T47D (cell line): ENCODE measurements at regions not wholly inside any gene's neighbourhood (a gene's known extent, or its start where the extent isn't known, plus 50 kb on each side); places are given as distances from the start of the nearest gene placed in this dataset.

Source experiments
- DNase-seq, 2 experiments: peaks; one replicate each; pipeline versions ENCODE4 v3.0.0 to v3.0.0-alpha.2; 2011 to 2012; ENCODE audit warnings: low read depth in 1 of 2, low spot score in 1 of 2
- JUND ChIP-seq: IDR thresholded peaks from 2 replicates; pipeline ENCODE4 v1.6.1; 2012; ENCODE audit warnings: low read depth
- in situ Hi-C: cut with HindIII; loops from 2 replicates; pipeline ENCODE4 v1.10.0; 2016; ENCODE audit warnings: low sequenced_read_pairs, low pct_unique_long_range_greater_than_20kb

DNA sequence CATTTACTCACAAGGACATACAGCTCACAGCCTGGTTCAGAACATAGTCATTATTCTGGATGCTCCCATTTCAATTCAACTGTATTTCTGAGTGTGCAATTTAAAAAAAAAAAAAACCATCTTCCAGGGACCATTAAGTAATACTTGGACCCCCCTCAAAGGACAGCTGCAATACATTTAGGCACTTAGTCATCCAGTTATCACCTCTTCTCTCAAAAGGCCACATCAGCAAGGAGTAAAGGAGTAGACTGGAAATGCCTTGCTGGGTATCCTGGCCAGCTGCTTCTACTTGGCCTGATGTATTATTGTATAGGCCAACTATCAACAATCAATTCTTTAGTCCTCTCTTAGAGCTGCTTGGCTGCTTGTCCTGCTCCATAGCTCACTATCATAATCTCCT, 211.4 kb upstream of the SETMAR start:
- TF ChIP-seq JUND, result no peak
- no peak for DNase-seq
- in situ Hi-C loops, result no loop called here

DNA sequence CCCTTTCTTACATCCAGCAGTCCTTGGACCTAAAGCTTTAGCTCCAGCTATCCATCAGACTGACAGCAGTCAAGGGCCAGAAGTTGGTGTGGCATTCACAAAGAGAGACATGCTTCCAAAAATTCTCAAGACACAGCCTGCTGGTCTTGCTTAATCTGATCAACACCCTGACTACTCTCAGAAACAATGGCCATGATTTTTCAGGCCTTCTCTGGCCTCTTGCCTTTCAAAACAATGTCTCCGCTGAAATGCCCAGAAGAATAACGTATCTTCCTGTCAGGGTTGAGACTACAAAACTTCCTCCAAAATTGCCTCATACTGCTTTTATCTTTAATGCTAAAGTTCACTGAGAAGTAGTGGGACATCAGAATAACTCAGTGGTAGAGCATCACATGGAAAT, 205.4 kb upstream of the SETMAR start:
- in situ Hi-C loops, result no loop called here
- no peak for DNase-seq
- no peak for TF ChIP-seq JUND

DNA sequence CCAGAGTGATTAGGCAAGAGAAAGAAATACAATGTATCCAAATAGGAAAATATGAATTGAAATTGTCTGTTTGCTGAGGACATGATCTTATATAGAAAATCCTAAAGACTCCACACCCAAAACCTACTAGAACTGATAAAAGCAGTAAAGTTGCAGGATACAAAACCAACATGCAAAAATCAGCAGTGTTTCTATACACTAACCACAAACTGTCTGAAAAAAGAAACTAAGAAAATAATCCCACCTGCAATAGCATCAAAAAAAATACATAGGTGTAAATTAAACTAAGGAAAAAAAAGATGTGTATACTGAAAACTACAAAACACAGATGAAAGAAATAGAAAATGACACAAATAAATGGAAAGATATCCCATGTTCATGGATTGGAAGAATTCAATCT, 203.6 kb upstream of the SETMAR start:
- no peak for DNase-seq
- in situ Hi-C loops, result no loop called here

DNA sequence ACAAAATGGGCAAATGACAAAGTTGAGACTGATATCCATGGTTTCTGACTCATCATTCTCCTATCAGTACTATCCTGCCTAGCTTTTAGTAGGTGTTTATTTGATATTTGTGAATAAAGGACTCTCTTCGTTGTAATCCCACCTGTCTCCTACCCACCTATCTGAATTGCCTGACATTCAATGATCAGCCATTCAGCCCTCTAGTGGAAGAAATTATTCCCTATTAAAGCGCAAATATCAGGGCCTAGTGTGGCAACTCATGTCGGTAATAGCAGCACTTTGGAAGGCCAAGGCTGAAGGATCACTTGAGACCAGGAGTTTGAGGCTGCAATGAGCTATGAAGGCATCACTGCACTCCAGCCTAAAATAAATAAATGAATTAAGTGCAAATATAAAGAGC, 195.7 kb upstream of the SETMAR start:
- no peak for DNase-seq
- no peak for TF ChIP-seq JUND
- in situ Hi-C loops, result no loop called here

More for the DNA sequence above, 203.6 kb upstream of the SETMAR start:
- no peak for TF ChIP-seq JUND

DNA sequence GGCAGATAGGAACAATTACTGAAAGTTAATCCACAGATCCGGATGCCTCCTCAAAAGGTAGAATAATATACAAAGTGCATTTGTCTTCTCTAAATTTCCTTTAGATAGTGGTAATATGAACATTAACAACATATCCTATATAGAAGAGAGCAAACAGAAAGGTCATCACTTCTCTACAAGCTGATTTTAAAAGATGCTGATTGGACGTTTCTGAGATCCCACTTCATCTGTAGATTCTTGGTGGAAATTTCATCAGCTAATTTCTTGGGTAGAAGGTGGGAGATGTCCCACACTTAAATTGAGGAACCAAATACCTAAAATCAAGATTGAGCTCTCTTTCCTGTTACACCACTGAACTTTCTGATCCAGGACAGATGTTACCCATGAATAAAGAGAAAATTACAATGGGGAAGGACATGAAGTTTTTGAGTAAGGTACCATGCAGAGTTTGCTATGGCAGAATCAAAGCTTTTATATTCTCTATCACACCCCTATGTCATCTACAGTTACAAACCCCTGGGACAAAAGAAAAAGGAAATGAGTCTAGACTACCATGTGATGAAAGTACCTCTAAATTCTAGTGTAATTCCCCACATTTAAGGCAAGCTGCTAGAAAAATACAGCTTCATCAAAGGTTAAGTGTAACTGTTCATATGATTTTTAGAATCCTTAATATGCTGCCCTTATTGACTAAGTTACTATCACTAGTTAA, 189.2 kb upstream of the SETMAR start:
- no peak for TF ChIP-seq JUND
- no peak for DNase-seq
- in situ Hi-C loops, result no loop called here

DNA sequence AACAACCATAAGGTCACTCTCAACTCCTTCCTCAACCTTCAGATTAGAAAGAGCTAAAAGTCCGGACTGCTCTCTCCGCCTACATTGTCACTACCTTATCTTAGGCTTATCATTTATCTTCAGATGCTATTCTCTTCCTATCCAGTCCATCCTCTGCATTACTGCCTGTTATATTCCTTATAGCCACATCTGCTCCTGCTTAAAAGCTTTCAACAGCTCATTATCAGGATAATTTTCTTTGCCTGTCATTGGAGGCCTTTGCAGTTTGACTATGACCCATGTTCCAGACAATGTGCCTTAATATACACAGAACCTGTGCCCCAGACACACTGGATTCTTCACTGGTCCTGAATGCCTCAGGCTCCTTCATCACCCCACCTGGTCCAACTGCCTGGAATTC, 184.1 kb upstream of the SETMAR start:
- in situ Hi-C loops, result no loop called here
- no peak for DNase-seq
- no peak for TF ChIP-seq JUND

DNA sequence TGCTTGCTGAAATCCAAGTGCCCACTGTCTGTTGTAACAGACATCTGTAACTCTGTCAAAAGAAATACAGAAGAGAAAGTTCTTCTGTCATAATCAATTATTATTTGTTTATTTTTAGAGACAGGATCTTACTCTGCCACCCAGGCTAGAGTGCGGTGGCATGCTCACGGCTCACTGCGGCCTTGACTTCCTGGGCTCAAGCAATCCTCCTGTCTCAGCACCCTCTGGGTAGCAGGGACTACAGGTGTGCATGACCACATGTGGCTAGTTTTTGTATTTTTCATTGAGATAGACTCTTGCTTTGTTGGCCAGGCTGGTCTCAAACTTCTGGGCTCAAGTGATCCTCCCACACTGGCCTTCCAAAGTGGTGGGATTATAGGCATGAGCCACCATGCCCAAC, 177.6 kb upstream of the SETMAR start:
- DNase-seq, result no peak
- no peak for TF ChIP-seq JUND
- in situ Hi-C loops, result no loop called here

DNA sequence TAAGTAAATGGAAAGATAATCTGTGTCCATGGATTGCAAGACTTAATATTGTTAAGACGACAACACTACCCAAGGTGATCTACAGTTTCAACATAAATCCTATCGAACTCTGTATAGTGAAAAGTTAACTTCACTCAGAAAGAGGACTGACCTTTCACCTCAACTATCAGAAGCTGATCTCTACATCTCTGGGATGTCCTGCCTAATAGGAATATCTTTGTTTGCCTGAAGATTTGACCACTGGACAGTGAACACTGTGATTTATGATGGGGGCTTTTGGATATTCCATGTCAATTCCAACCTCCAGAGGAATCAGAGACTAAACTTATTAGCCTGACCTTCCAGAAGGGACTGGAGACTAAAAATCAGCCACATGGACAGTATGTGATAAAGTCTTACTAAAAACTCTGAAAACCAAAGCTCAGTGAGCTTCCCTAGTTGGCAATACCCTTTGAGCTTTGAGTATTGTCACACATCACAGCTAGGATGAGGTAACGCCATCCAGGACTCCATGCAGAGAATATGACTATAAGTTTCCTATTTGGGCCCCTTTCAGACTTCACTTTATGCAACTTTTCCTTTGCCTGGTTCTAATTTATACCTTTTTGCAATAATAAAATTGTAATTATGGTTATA, 164.9 kb upstream of the SETMAR start:
- no peak for TF ChIP-seq JUND
- DNase-seq, result no peak
- in situ Hi-C loops, result no loop called here

DNA sequence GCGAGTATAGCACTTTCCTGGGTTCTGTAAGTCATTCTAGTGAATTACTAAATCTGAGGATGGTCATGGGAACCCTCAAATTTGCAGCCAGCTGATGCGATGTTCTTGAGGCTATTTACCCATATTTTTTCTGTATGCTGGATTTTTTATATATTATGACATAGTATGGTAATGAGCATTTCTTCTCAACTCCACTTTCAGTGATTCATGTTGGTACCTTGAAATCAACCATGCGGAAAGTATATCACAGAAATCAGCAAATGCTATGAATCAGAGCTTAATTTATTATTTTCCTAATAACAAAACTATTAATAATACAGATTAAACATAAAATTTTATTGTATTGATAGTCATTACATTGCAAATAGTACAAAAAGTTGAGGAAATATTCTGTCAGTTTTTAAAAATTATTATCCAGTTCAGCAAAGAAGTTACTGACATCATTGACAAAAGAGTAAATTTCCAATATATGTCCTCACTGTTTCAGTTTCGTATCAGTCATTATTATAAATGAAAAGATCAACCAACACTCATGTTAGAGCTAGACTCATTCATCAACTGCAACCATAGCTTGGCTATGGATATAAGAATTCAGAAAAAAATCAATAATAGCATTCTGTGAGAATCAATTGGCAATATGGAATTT, 164.3 kb upstream of the SETMAR start:
- no peak for TF ChIP-seq JUND
- in situ Hi-C loops, result no loop called here
- DNase-seq, result no peak

DNA sequence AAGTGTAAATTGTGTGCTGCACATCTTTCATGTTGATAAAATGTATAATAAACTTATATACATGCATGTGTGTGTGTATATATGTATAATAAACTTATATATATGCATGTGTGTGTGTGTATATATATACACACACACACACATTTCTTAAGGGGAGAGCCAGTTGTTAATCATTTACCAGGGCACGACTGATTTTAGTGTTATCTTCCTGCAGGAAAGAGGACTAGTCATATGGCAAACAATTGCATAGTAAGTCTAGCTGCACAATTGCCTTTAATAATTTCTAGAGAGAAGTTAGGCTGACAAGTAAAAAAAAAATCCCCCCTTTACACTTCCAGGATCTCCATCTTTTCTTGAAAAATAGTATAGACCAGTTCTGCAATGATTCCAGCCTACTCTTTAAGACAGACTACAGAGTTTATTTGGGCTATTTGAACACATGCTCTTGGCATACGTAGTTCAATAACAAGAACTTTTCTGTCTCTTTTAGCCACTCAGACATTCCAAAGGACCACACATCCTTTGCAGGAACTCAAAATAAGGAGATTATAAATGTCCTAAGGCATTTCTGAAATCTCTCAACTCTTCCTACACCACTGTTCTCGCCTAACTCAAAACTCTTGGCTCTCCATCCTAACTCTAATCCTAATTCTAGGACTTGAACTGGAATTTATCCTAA, 163.6 kb upstream of the SETMAR start:
- in situ Hi-C loops, result no loop called here
- no peak for TF ChIP-seq JUND
- DNase-seq, result no peak

DNA sequence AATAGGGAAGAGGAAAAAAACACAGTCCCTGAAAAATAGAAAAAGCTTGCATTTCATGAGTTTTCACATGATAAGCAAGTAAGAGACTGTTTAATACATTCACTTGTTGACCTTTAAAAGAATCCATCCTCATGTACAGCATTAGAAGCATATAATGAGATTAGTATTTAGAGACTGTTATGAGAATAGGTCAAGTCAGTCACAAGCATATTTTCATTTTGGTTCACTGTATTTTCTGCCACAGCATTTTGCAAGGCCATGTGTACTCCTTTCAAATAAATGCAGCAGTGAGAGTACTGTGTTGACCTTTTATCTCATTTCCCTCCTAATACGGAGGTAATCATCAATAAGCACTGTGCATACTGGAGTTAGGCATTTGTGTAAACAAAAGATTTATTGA, 162.2 kb upstream of the SETMAR start:
- in situ Hi-C loops, result no loop called here
- DNase-seq, result no peak

DNA sequence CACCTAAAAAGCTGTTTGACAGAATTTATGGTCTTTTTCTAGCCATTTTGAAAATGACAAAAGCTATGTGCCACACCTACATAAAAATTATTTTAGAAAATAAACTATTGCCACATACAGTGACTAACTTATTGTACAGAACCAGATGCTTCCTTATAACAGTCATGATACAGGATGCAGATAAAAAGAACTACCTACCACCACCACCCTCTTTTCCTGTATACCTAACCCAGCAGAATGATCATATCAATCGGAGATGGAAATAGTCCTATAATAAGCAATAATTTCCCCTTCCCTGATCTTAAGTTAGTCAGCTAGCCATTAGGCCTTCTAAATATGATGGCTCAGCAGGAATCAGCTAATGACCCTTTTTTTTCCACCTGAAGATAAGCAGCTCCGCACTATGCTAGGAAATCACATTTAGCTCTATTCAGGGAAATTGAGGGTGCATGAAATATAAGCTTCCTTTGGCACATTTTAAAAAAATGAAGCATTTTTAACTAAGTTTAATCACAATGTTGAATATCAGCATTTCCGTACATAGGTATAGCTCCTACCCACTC, 155.5 kb upstream of the SETMAR start:
- DNase-seq, result no peak
- in situ Hi-C loops, result no loop called here
- no peak for TF ChIP-seq JUND

More for the DNA sequence above, 162.2 kb upstream of the SETMAR start:
- TF ChIP-seq JUND, result no peak
